ENCODE measurements at regions not wholly inside any gene's neighbourhood (a gene's known extent, or its start where the extent isn't known, plus 50 kb on each side); places are given as distances from the start of the nearest gene placed in this dataset.

DNA sequence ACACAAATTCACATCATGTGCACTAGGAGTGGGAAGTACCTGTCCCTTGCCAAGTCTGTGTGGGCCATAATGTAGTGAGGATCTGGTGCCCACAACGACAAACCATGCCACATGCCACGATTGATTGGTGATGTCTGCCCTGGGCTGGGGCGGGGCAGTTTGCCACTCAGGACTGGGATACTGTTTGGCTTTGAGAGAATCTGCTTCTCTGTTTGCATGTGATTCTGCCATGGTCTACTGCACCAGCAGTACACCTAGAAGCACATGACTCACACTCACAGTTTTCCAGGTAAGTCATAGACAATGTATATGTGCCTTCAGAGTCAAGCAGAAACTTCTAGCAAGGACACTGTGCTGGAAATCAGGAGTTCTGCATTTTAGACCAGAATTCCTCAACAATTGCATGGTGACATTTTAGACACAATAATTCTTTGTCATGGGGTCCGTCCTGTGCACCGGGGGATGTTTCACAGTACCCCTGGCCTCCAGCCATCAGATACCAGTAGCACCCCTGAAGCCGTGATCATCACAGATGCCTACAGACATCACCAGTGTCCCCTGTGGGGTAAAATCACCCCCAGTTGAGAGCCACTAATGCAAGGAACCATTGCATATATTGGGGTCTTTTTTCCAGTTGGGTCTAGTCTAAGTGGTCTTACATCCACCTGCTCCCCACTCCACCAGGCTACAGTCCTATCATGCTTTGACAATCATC lies 278.3 kb downstream of the EIPR1 start:
- Histone ChIP-seq H3K4me3 (no peak overlapping the region), H3K9me3 (no peaks in the 10 kb centered on the region), H3K27me3 (replicated peaks; ENCODE audit: insufficient read depth) (no peaks in the 10 kb centered on the region), H3K27ac (no peak overlapping the region), H3K36me3 (no peaks in the 10 kb centered on the region), H3K4me1 (replicated peaks) (no peaks in the 10 kb centered on the region)
- intact Hi-C loops (cut with DNase I), result no loop called here
- DNase-seq (ENCODE audit: low spot score), result no peak
- TF ChIP-seq, protein P1, sequence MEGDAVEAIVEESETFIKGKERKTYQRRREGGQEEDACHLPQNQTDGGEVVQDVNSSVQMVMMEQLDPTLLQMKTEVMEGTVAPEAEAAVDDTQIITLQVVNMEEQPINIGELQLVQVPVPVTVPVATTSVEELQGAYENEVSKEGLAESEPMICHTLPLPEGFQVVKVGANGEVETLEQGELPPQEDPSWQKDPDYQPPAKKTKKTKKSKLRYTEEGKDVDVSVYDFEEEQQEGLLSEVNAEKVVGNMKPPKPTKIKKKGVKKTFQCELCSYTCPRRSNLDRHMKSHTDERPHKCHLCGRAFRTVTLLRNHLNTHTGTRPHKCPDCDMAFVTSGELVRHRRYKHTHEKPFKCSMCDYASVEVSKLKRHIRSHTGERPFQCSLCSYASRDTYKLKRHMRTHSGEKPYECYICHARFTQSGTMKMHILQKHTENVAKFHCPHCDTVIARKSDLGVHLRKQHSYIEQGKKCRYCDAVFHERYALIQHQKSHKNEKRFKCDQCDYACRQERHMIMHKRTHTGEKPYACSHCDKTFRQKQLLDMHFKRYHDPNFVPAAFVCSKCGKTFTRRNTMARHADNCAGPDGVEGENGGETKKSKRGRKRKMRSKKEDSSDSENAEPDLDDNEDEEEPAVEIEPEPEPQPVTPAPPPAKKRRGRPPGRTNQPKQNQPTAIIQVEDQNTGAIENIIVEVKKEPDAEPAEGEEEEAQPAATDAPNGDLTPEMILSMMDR (IDR thresholded peaks at IDR 0.05), result no peak
- 87% methylated on average over 6 of the region's 6 CpGs for WGBS

DNA sequence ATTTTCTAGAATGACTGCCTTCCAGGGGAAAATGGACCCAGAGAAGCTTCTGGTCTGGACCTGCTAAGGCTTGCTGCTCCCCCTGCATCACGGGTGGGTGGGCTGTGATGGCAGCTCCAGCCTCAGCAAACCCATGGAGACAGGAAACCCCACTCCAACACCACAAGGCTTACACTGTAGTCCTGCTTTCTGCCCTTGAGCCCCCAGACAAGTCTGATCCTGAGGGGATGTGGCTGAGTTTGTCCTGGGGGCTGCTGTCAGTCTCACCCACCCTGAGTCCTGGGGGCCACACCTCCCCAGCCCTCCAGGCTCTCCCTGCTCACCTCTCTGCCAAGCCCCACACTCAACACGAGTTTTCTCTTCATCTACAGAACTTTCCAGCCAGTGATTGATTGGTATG lies 279.4 kb downstream of the EIPR1 start:
- no peak overlapping the region for H3K4me3 ChIP-seq
- H3K27ac ChIP-seq, result no peak overlapping the region
- 85% methylated on average over 2 of the region's 2 CpGs for WGBS
- TF ChIP-seq, protein P1 (IDR thresholded peaks at IDR 0.05), result no peak
- TF ChIP-seq POLR2AphosphoS5 (IDR thresholded peaks at IDR 0.05) (no peak), POLR2A (IDR thresholded peaks at IDR 0.05) (no peak)
- no peaks in the 10 kb centered on the region for H3K9me3 ChIP-seq
- DNase-seq (ENCODE audit: low spot score), result no peak
- no peaks in the 10 kb centered on the region for H3K36me3 ChIP-seq
- intact Hi-C loops (cut with DNase I), result no loop called here
- H3K27me3 ChIP-seq (replicated peaks; ENCODE audit: insufficient read depth), result no peaks in the 10 kb centered on the region
- H3K4me1 ChIP-seq (replicated peaks), result no peaks in the 10 kb centered on the region

DNA sequence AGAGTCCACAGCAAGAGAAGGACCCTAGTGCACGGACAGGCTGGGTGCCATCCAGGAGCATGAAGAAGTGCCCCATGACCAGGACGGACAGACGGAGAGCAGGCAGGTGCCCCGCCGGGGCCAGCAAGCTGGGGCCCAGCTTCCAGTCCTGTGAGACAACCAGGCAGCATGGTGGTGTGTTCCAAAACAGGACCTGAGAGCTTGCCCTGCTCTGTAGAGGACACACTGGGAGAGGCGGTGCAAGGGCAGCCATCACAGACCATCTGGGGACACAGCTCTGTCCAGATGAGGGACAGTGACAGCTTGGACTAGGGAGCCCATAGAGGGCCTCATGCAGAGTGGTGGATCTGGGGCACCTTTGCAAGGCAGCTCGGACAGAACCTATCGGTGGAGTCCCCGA lies 279.8 kb downstream of the EIPR1 start:
- no peak overlapping the region for H3K27ac ChIP-seq
- H3K4me1 ChIP-seq (replicated peaks), result no peaks in the 10 kb centered on the region
- H3K36me3 ChIP-seq, result no peaks in the 10 kb centered on the region
- no peak for DNase-seq (ENCODE audit: low spot score)
- intact Hi-C loops (cut with DNase I), result no loop called here
- H3K27me3 ChIP-seq (replicated peaks; ENCODE audit: insufficient read depth), result no peaks in the 10 kb centered on the region
- no peak for TF ChIP-seq POLR2AphosphoS5 (IDR thresholded peaks at IDR 0.05)
- TF ChIP-seq POLR2A (IDR thresholded peaks at IDR 0.05), result no peak
- TF ChIP-seq, protein P1 (IDR thresholded peaks at IDR 0.05), result no peak
- no peak overlapping the region for H3K4me3 ChIP-seq
- H3K9me3 ChIP-seq, result no peaks in the 10 kb centered on the region
- 92% methylated on average over 9 of the region's 9 CpGs for WGBS

DNA sequence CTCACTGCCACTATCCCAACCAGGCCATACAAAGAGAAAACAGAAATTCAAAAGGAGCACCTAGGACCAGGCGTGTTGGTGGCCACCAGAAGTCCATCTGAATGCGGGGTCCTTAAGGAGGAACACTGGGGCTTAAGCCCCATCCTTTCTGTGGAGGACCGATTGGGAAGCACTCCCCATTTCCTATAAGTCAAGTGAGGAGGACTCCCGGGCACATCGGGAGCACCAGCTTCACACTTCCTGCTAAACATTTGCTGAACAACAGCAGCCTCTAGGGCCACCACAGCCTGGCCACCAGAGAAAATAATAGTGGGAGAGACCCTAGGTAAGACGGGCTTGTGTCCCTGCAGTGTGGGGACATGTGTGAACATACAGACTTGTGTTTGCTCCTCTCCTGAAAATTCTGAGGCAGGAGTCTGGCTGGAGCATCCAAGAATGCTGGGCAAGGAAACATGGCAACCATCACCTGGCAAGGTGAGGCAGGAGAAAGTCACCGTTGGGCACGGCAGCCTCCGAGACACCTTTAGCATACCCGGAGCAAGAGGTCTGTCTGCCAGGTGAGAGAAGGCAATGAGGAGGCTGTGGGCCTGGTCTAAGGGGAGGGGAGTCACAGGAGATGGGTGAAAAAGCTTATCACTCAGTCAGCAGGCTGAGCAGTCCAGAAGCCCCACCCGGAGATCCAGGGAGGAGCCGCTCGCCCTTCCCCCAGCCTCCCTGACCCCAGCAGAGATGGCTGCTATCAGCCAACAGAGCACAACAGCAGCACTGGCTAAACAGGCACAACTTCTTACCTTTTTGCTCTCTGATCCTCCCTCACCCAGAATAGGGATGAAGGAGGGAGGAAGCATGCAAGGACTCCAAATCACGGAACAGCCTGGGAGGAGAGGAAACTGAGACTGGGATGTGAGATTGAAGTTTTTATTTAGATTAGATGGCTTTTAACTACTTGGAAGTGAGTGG lies 282.3 kb downstream of the EIPR1 start:
- Histone ChIP-seq H3K4me3 (no peak overlapping the region), H3K36me3 (no peaks in the 10 kb centered on the region), H3K4me1 (replicated peaks) (no peaks in the 10 kb centered on the region), H3K9me3 (no peaks in the 10 kb centered on the region), H3K27me3 (replicated peaks; ENCODE audit: insufficient read depth) (no peaks in the 10 kb centered on the region), H3K27ac (no peak overlapping the region)
- no peak for DNase-seq (ENCODE audit: low spot score)
- WGBS, result 69% methylated on average over 14 of the region's 14 CpGs
- intact Hi-C loops (cut with DNase I), result no loop called here
- TF ChIP-seq POLR2A (IDR thresholded peaks at IDR 0.05), result no peak
- TF ChIP-seq, protein P1 (IDR thresholded peaks at IDR 0.05), result no peak
- TF ChIP-seq POLR2AphosphoS5 (IDR thresholded peaks at IDR 0.05), result no peak
